HUES48 (cell line): ENCODE measurements at regions not wholly inside any gene's neighbourhood (a gene's known extent, or its start where the extent isn't known, plus 50 kb on each side); places are given as distances from the start of the nearest gene placed in this dataset.

Experiments used
- H3K27ac ChIP-seq: one replicate; pipeline ENCODE4 v1.7.0; 2013; ENCODE audit warnings: low read depth, low read length, inconsistent platforms
- H3K27me3 ChIP-seq: 2 replicates; pipeline ENCODE4 v1.6.1; 2013; ENCODE audit warnings: mild to moderate bottlenecking, low read length; ENCODE audit not compliant: control insufficient read depth, insufficient read depth
- H3K36me3 ChIP-seq: 2 replicates; pipeline ENCODE4 v1.6.1; 2013; ENCODE audit warnings: low read length; ENCODE audit not compliant: control insufficient read depth, insufficient read depth
- H3K4me1 ChIP-seq: 2 replicates; pipeline ENCODE4 v1.6.1; 2013; ENCODE audit warnings: mild to moderate bottlenecking, low read length; ENCODE audit not compliant: control insufficient read depth, insufficient read depth
- H3K4me3 ChIP-seq: 2 replicates; pipeline ENCODE4 v1.5.1; 2013; ENCODE audit warnings: mild to moderate bottlenecking, low read depth, low read length
- H3K9ac ChIP-seq: 2 replicates; pipeline ENCODE4 v1.6.1; 2013; ENCODE audit warnings: mild to moderate bottlenecking, low read depth, low read length, moderate library complexity
- H3K9me3 ChIP-seq: 2 replicates; pipeline ENCODE4 v1.6.1; 2013; ENCODE audit warnings: low read length; ENCODE audit not compliant: control insufficient read depth, insufficient read depth

DNA sequence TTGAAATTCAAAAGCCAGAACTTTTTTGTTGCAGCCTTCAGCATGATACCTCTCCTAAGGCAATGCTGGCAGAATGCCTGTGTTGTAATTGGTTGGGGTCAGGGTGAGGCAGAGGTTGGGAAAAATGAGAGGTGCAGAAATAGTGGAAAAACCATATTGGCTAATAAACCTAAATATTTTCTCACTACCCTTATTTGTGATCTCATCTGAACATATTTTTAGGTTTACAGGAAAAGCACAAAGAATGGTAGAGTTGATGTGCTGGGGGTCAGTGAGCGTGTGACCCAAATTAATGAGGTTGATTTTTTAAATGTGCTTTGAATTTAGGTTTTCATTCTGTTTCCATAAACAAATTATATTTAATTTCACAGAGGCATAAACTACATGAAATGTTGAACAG, 437.3 kb downstream of the HDGFL1 start:
- no peak overlapping the region for H3K9ac ChIP-seq

DNA sequence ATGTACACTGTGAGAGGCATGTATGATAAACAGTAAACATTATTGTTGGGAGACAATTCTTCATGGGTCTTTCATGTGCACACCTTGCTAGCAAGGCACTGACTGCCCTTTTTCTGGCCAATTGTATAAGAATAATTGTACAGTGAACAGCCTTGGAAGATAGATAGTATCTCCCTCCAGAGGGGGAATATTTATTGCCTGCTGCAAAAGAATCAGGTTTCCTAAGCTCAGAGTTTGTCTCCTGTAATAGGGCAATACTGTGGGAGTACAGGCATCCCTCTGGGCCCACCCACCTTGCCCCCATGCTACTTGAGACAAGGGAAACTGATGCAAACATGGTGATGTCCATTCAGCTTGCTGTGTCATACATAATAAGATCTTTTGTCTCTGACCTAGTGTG, 442.2 kb downstream of the HDGFL1 start:
- Histone ChIP-seq H3K4me1 (peaks cover 13% of the 10 kb centered on the region), H3K9ac (no peak overlapping the region), H3K36me3 (no peaks in the 10 kb centered on the region), H3K9me3 (no peaks in the 10 kb centered on the region), H3K27me3 (no peaks in the 10 kb centered on the region), H3K27ac (no peak overlapping the region), H3K4me3 (no peak overlapping the region)

More for the DNA sequence above, 437.3 kb downstream of the HDGFL1 start:
- H3K27me3 ChIP-seq: no peaks in the 10 kb centered on the region
- peaks cover 11% of the 10 kb centered on the region for H3K4me1 ChIP-seq
- H3K9me3 ChIP-seq: no peaks in the 10 kb centered on the region
- no peaks in the 10 kb centered on the region for H3K36me3 ChIP-seq
- H3K27ac ChIP-seq: no peak overlapping the region
- no peak overlapping the region for H3K4me3 ChIP-seq

DNA sequence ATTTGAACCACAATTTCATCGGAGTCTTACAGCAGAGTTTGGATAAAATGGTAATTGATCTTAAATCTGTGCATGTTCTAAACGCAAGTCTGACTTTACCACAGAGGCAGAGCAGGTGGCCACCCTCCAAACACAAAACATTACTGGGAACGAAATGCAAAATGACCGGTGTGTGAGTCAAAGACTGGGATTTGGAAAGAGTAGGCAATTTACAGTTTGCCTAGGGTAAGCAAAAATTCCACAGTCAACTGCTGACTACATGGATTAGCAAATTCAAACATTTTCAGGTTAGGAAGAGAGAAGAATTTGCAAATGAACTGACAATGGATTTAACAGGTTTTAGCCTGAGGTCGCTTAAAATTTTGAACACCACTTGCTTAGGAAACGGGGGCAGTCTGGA, 444.4 kb downstream of the HDGFL1 start:
- H3K9ac ChIP-seq: no peak overlapping the region
- H3K27ac ChIP-seq: peak overlapping the region; percentile 29
- no peaks in the 10 kb centered on the region for H3K27me3 ChIP-seq
- H3K4me1 ChIP-seq: peaks cover 13% of the 10 kb centered on the region
- no peaks in the 10 kb centered on the region for H3K36me3 ChIP-seq
- H3K9me3 ChIP-seq: no peaks in the 10 kb centered on the region
- no peak overlapping the region for H3K4me3 ChIP-seq

DNA sequence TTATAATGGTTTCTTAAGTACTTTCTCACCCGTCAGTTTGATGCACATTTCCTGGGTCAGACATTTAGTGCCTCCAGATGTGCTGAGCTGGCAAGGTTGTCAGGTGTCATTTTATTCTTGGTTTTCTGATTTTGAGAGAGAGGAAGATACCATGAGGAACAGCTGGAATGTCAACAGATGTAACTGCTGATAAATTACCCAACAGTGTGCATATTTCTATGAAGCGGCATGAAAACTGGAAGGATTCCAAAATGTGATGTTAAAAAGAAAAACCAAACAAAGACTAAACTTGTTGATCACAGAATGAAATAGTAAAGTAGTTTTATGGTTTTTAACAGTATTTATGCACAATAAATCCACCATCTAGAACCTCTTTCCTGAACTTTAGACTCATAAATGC, 447.3 kb downstream of the HDGFL1 start:
- Histone ChIP-seq H3K36me3 (no peaks in the 10 kb centered on the region), H3K9ac (no peak overlapping the region), H3K4me1 (peaks cover 13% of the 10 kb centered on the region), H3K4me3 (no peak overlapping the region), H3K9me3 (no peaks in the 10 kb centered on the region), H3K27ac (no peak overlapping the region), H3K27me3 (no peaks in the 10 kb centered on the region)

DNA sequence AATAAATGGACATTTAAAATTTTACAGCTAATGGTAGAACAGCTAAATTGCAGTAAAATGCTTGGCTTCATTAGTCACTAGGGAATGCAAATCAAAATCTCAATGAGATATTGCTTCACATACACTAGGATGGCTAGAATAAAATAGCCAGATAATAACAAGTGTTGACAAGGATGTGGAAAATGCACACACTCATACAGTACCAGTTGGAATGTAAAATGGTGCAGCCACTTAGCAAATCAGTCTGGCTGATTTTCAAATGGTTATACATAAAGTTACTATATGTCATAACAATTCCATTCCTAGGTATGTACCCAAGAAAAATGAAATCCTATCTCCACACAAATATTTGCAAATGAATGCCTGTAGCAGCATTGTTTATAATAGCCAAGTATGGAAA, 452.1 kb downstream of the HDGFL1 start:
- Histone ChIP-seq H3K36me3 (no peaks in the 10 kb centered on the region), H3K4me1 (no peaks in the 10 kb centered on the region)

DNA sequence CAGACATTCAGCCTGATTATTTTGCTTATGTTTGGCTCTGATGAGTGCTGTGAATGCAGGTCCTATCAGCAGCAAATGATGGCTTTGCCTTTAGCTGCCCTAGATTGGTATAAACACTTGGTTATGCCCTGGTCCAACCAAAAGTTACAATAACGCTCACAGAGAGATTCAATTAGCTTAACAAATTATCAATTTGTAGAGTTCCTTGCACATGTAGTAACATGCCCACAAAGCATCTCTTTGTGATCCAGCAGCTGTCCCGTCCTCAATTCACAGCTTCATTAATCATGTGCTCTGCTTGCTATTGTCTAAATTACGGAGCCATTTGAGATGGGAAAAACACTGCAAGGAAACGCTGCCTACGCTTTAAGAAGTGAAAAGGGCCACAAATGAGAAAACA, 457.9 kb downstream of the HDGFL1 start:
- no peaks in the 10 kb centered on the region for H3K36me3 ChIP-seq
- no peak overlapping the region for H3K9ac ChIP-seq
- H3K4me3 ChIP-seq: no peak overlapping the region
- H3K27ac ChIP-seq: no peak overlapping the region
- H3K27me3 ChIP-seq: no peaks in the 10 kb centered on the region
- no peaks in the 10 kb centered on the region; the same call in 1 of the 2 replicates for H3K4me1 ChIP-seq
- no peaks in the 10 kb centered on the region for H3K9me3 ChIP-seq

More for the DNA sequence above, 452.1 kb downstream of the HDGFL1 start:
- H3K27ac ChIP-seq: no peak overlapping the region
- no peak overlapping the region for H3K9ac ChIP-seq
- H3K9me3 ChIP-seq: no peaks in the 10 kb centered on the region
- no peak overlapping the region for H3K4me3 ChIP-seq
- no peaks in the 10 kb centered on the region for H3K27me3 ChIP-seq

DNA sequence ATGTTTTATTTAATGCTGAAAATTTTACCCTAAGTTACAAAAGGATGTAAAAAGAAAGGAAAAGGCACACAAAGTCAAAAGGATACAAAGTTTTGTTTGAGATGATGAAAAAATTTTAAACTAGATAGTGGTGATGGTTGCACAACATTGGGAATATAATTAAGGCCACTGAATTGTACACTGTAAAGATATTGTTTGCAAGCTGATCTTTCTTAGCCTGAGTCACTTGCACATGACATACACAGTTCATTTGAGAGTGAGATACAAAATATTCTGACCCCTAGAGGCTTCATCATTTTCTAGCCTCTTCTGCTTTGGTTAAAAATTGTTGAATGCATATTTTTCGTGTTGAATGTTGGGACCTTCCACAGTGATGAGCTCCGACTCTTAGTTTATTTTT, 462.6 kb downstream of the HDGFL1 start:
- H3K27ac ChIP-seq: no peak overlapping the region
- H3K36me3 ChIP-seq: no peaks in the 10 kb centered on the region
- no peaks in the 10 kb centered on the region for H3K9me3 ChIP-seq
- no peak overlapping the region for H3K9ac ChIP-seq
- H3K4me3 ChIP-seq: no peak overlapping the region
- no peaks in the 10 kb centered on the region for H3K27me3 ChIP-seq
- no peaks in the 10 kb centered on the region; the same call in 1 of the 2 replicates for H3K4me1 ChIP-seq

DNA sequence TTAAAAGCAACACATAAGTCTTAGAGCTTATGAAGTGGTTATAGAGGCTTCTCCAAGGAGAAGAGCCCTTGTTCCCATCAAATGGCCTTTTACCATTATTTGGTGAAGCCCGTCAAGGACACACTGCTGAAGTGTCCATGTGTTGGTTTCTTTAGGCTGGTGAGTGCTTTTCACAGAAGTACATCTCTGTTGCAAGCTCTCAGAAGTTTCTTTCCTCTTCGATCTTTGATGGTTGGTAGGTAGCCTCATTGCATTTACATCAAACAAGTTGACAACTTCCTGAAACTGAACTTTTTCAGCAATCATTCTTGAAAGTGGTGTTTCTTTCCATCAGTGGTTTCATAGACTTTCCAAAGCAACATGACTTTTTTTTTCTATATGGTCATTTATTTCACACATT, 465.6 kb downstream of the HDGFL1 start:
- Histone ChIP-seq H3K9me3 (no peaks in the 10 kb centered on the region), H3K27ac (no peak overlapping the region), H3K36me3 (no peaks in the 10 kb centered on the region), H3K27me3 (no peaks in the 10 kb centered on the region), H3K4me3 (no peak overlapping the region), H3K4me1 (no peaks in the 10 kb centered on the region), H3K9ac (no peak overlapping the region)

DNA sequence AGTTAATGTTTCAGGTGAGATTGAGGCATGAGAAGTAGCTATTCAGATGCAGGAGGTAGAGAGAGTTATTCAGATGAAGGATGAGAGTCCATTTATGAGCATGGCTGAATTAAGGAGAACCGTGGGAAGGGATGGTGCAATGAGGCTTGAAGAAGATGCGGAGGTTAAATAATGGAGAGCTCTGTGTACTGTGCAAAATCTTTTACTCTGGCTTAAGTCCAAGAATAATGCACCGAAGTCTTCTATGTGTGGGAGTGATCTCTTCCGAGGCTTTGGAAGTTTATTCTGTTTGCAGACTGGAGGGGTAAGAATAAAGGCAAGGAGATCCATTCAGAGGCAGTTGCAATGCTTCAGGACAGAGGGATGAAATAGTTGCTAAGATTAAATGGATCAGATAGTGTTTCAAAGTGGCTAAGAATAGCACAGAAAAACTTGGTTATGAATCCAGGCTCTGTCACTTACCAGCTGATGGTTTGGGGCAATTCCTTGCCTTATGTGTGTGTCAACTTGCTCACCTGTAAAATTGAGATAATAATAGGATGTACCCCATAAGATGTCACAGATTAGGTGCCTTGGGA, 467.1 kb downstream of the HDGFL1 start:
- H3K9ac ChIP-seq: no peak overlapping the region
- H3K9me3 ChIP-seq: no peaks in the 10 kb centered on the region
- no peaks in the 10 kb centered on the region for H3K4me1 ChIP-seq
- no peak overlapping the region for H3K27ac ChIP-seq
- no peak overlapping the region for H3K4me3 ChIP-seq
- no peaks in the 10 kb centered on the region for H3K27me3 ChIP-seq
- H3K36me3 ChIP-seq: no peaks in the 10 kb centered on the region

DNA sequence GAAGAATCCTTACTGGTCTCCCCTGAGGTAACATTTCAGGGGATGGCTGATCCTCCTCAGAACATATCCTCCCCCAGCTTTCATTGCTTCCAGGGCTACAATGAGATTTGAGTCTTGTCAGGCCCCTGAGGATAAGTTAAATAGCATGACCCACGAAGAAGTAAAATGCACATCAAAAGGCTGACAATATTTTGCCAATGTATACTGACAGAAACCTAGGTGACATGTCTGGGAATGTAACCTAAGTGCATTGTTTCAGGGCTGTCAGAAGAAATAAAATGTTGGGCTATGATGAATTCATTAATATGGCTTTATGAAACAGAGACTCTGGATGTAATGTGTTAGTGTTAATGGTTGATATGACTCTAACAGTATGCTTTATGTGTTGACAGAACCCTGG, 471.5 kb downstream of the HDGFL1 start:
- H3K4me1 ChIP-seq: no peaks in the 10 kb centered on the region
- H3K36me3 ChIP-seq: no peaks in the 10 kb centered on the region
- H3K27me3 ChIP-seq: no peaks in the 10 kb centered on the region
- no peak overlapping the region for H3K27ac ChIP-seq
- H3K9ac ChIP-seq: no peak overlapping the region
- no peak overlapping the region for H3K4me3 ChIP-seq
- no peaks in the 10 kb centered on the region for H3K9me3 ChIP-seq

DNA sequence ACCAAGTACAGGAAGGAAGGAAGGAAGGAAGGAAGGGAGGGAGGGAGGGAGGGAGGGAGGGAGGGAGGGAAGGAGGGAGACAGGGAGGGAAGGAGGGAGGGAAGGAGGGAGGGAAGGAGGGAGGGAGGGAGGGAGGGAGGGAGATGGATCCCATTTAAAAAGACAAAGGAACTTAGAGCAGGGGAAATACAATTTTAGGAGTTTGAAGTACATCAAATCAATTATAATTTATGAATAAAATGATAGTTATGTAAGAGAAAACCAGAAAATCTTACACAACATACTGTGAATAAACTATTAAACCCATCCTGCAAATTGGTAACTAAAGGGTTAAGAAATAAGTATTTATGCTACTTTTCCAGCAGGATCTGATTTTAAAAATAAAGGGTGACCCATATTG, 475.9 kb downstream of the HDGFL1 start:
- Histone ChIP-seq H3K4me3 (no peak overlapping the region), H3K27ac (no peak overlapping the region), H3K9ac (no peak overlapping the region), H3K4me1 (no peaks in the 10 kb centered on the region), H3K27me3 (no peaks in the 10 kb centered on the region), H3K9me3 (no peaks in the 10 kb centered on the region), H3K36me3 (no peaks in the 10 kb centered on the region)

DNA sequence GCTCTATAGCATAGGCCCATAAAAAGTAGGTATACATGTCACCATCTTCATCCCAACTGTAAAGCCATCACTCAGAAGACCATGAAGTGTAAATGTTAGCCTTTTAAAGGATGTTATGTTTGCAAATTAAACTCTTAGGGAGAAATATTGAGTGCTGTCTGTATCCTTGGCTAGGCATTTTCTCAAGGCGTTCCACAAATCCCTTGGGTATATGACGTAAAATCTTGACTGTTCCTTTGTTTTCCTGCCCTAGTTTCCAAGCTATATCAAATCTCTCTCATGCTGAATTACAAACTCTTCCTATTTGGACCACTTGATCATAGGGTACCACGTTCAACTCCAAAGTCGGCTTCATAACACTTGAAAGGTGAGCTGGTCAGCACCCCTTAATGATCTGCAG, 486.2 kb downstream of the HDGFL1 start:
- H3K4me3 ChIP-seq: no peak overlapping the region
- no peaks in the 10 kb centered on the region for H3K4me1 ChIP-seq
- H3K36me3 ChIP-seq: no peaks in the 10 kb centered on the region
- peaks cover 18% of the 10 kb centered on the region for H3K9me3 ChIP-seq
- H3K27ac ChIP-seq: no peak overlapping the region
- H3K9ac ChIP-seq: no peak overlapping the region
- H3K27me3 ChIP-seq: no peaks in the 10 kb centered on the region
